GM23338 (cell line): ENCODE measurements at regions not wholly inside any gene's neighbourhood (a gene's known extent, or its start where the extent isn't known, plus 50 kb on each side); places are given as distances from the start of the nearest gene placed in this dataset.

Source experiments
- CREB1 ChIP-seq: fragments of 250-450 bp; sonication (Bioruptor Pico); IDR thresholded peaks from 2 replicates; pipeline ENCODE4 v1.5.0; 2020; ENCODE audit warnings: low read depth, mild to moderate bottlenecking, moderate library complexity
- EZH2 ChIP-seq: fragments of 200-600 bp; sonication (generic); IDR thresholded peaks from one replicate; pipeline ENCODE4 v1.8.0; 2017; ENCODE audit warnings: antibody characterized with exemption, mild to moderate bottlenecking, low read depth; ENCODE audit not compliant: unreplicated experiment
- EZH2phosphoT487 ChIP-seq: fragments of 200-600 bp; sonication (generic); IDR thresholded peaks from one replicate; pipeline ENCODE4 v1.8.1; 2018; ENCODE audit warnings: antibody characterized with exemption; ENCODE audit not compliant: unreplicated experiment
- JUNB ChIP-seq: IDR thresholded peaks from one replicate; pipeline ENCODE4 v1.6.1; 2016; ENCODE audit warnings: antibody characterized with exemption; ENCODE audit not compliant: unreplicated experiment
- NANOG ChIP-seq: IDR thresholded peaks from 2 replicates; pipeline ENCODE4 v1.6.1; 2016; ENCODE audit warnings: antibody characterized with exemption, borderline replicate concordance
- POLR2AphosphoS5 ChIP-seq: IDR thresholded peaks from 2 replicates; pipeline ENCODE4 v1.6.1; 2016; ENCODE audit warnings: antibody characterized with exemption, low read depth
- STAT1 ChIP-seq: IDR thresholded peaks from one replicate; pipeline ENCODE4 v1.6.1; 2016; ENCODE audit warnings: antibody characterized with exemption; ENCODE audit not compliant: unreplicated experiment
- ZNF114 ChIP-seq: fragments of 250-450 bp; sonication (Bioruptor Pico); IDR thresholded peaks from 2 replicates; pipeline ENCODE4 v1.5.0; 2020; ENCODE audit warnings: mild to moderate bottlenecking, moderate library complexity
- ZNF331 ChIP-seq: fragments of 250-450 bp; sonication (Bioruptor Pico); IDR thresholded peaks from 2 replicates; pipeline ENCODE4 v1.5.0; 2020; ENCODE audit warnings: low read depth, mild to moderate bottlenecking, moderate library complexity
- TF ChIP-seq, protein P1 (sequence below), 2 experiments: fragments of 200-600 bp in 1 of 2; sonication (generic) in 1 of 2; conservative IDR thresholded peaks; 2 replicates each; pipeline versions ENCODE4 v1.5.1 to v1.6.1; 2016 to 2017; ENCODE audit warnings: antibody characterized with exemption in 2 of 2, low read depth in 2 of 2, mild to moderate bottlenecking in 2 of 2, moderate library complexity in 1 of 2
- TF ChIP-seq, protein P2 (sequence below): IDR thresholded peaks from one replicate; pipeline ENCODE4 v1.6.1; 2018; ENCODE audit warnings: antibody characterized with exemption; ENCODE audit not compliant: unreplicated experiment
- TF ChIP-seq, protein P3 (sequence below): IDR thresholded peaks from 2 replicates; pipeline ENCODE4 v1.6.1; 2016; ENCODE audit warnings: antibody characterized with exemption

DNA sequence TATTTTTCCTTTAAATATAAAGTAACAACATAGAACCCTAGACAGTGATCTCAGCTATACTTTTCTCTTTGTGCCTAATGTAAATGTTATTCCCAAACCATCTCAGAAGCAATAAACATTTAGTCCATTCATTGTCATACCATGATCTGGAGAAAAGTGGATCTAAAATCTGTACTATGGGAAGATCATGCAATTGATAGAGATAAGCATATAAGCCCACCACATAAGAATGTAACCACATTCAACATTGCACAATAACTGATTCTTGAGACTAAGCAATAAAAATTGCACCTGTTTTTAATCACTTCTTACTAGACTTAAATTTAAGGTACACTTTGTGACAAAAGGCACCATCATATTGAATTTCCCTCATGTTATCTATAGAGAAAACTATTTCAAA, 1403.0 kb upstream of the C9orf72 start:
- TF ChIP-seq, protein P1, sequence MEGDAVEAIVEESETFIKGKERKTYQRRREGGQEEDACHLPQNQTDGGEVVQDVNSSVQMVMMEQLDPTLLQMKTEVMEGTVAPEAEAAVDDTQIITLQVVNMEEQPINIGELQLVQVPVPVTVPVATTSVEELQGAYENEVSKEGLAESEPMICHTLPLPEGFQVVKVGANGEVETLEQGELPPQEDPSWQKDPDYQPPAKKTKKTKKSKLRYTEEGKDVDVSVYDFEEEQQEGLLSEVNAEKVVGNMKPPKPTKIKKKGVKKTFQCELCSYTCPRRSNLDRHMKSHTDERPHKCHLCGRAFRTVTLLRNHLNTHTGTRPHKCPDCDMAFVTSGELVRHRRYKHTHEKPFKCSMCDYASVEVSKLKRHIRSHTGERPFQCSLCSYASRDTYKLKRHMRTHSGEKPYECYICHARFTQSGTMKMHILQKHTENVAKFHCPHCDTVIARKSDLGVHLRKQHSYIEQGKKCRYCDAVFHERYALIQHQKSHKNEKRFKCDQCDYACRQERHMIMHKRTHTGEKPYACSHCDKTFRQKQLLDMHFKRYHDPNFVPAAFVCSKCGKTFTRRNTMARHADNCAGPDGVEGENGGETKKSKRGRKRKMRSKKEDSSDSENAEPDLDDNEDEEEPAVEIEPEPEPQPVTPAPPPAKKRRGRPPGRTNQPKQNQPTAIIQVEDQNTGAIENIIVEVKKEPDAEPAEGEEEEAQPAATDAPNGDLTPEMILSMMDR (conservative IDR thresholded peaks at IDR 0.05; ENCODE audit: low read depth in 2 of 2) = no peak
- TF ChIP-seq, protein P2, sequence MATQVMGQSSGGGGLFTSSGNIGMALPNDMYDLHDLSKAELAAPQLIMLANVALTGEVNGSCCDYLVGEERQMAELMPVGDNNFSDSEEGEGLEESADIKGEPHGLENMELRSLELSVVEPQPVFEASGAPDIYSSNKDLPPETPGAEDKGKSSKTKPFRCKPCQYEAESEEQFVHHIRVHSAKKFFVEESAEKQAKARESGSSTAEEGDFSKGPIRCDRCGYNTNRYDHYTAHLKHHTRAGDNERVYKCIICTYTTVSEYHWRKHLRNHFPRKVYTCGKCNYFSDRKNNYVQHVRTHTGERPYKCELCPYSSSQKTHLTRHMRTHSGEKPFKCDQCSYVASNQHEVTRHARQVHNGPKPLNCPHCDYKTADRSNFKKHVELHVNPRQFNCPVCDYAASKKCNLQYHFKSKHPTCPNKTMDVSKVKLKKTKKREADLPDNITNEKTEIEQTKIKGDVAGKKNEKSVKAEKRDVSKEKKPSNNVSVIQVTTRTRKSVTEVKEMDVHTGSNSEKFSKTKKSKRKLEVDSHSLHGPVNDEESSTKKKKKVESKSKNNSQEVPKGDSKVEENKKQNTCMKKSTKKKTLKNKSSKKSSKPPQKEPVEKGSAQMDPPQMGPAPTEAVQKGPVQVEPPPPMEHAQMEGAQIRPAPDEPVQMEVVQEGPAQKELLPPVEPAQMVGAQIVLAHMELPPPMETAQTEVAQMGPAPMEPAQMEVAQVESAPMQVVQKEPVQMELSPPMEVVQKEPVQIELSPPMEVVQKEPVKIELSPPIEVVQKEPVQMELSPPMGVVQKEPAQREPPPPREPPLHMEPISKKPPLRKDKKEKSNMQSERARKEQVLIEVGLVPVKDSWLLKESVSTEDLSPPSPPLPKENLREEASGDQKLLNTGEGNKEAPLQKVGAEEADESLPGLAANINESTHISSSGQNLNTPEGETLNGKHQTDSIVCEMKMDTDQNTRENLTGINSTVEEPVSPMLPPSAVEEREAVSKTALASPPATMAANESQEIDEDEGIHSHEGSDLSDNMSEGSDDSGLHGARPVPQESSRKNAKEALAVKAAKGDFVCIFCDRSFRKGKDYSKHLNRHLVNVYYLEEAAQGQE = no peak
- no peak for TF ChIP-seq EZH2
- no peak for TF ChIP-seq EZH2phosphoT487
- TF ChIP-seq STAT1 = no peak
- no peak for TF ChIP-seq POLR2AphosphoS5
- TF ChIP-seq CREB1 (CRISPR knock-in tag) = no peak
- TF ChIP-seq ZNF331 (CRISPR knock-in tag) = no peak
- TF ChIP-seq JUNB = no peak
- TF ChIP-seq, protein P3, sequence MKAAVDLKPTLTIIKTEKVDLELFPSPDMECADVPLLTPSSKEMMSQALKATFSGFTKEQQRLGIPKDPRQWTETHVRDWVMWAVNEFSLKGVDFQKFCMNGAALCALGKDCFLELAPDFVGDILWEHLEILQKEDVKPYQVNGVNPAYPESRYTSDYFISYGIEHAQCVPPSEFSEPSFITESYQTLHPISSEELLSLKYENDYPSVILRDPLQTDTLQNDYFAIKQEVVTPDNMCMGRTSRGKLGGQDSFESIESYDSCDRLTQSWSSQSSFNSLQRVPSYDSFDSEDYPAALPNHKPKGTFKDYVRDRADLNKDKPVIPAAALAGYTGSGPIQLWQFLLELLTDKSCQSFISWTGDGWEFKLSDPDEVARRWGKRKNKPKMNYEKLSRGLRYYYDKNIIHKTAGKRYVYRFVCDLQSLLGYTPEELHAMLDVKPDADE = no peak
- no peak for TF ChIP-seq ZNF114 (CRISPR knock-in tag)
- TF ChIP-seq NANOG = no peak
